Trophoblast cell (in vitro differentiated cells and primary cell): ENCODE measurements at regions not wholly inside any gene's neighbourhood (a gene's known extent, or its start where the extent isn't known, plus 50 kb on each side); places are given as distances from the start of the nearest gene placed in this dataset.
A peak's percentile ranks its signal among the peaks of the same experiment; 100 is the strongest.

Source experiments
- DNase-seq, 2 donors: peaks; one replicate each; pipeline ENCODE4 v3.0.0-alpha.2; 2016
- H2AFZ ChIP-seq: 2 replicates; pipeline ENCODE4 v1.6.1; 2013; ENCODE audit warnings: low read length, moderate library complexity, mild to moderate bottlenecking; ENCODE audit not compliant: insufficient read depth, poor library complexity
- H2AK5ac ChIP-seq: 2 replicates; pipeline ENCODE4 v1.6.1; 2013; ENCODE audit warnings: mild to moderate bottlenecking, low read length
- H2BK120ac ChIP-seq: 2 replicates; pipeline ENCODE4 v1.6.1; 2013; ENCODE audit warnings: low read length, mild to moderate bottlenecking, moderate library complexity; ENCODE audit not compliant: insufficient read depth, poor library complexity
- H2BK12ac ChIP-seq: 2 replicates; pipeline ENCODE4 v1.6.1; 2013; ENCODE audit warnings: mild to moderate bottlenecking, low read length, moderate library complexity
- H2BK5ac ChIP-seq: 2 replicates; pipeline ENCODE4 v1.6.1; 2013; ENCODE audit warnings: low read length, low read depth, moderate library complexity, mild to moderate bottlenecking; ENCODE audit not compliant: poor library complexity
- H3K14ac ChIP-seq: 2 replicates; pipeline ENCODE4 v1.6.1; 2013; ENCODE audit warnings: mild to moderate bottlenecking, low read length
- H3K18ac ChIP-seq: 2 replicates; pipeline ENCODE4 v1.6.1; 2013; ENCODE audit warnings: mild to moderate bottlenecking, low read length
- H3K23ac ChIP-seq: 2 replicates; pipeline ENCODE4 v1.6.1; 2013; ENCODE audit warnings: low read length
- H3K27ac ChIP-seq: 2 replicates; pipeline ENCODE4 v1.5.1; 2013; ENCODE audit warnings: low read depth, mild to moderate bottlenecking, inconsistent platforms, low read length, moderate library complexity
- H3K27me3 ChIP-seq: 2 replicates; pipeline ENCODE4 v1.6.1; 2013; ENCODE audit warnings: inconsistent platforms, mild to moderate bottlenecking, low read length, moderate library complexity; ENCODE audit not compliant: insufficient read depth
- H3K36me3 ChIP-seq, 2 experiments: 1 replicate in 1 of 2; 2 replicates in 1 of 2; pipeline ENCODE4 v1.6.1; 2013; ENCODE audit warnings: low read length in 2 of 2, mild to moderate bottlenecking in 2 of 2, moderate library complexity in 1 of 2; ENCODE audit not compliant: insufficient read depth in 2 of 2, control insufficient read depth in 1 of 2
- H3K4ac ChIP-seq: 2 replicates; pipeline ENCODE4 v1.6.1; 2013; ENCODE audit warnings: low read depth, mild to moderate bottlenecking, low read length, moderate library complexity
- H3K4me1 ChIP-seq, 2 experiments: 1 replicate in 1 of 2; 2 replicates in 1 of 2; pipeline ENCODE4 v1.6.1; 2013; ENCODE audit warnings: low read length in 2 of 2, mild to moderate bottlenecking in 2 of 2, moderate library complexity in 1 of 2; ENCODE audit not compliant: insufficient read depth in 2 of 2, control insufficient read depth in 1 of 2
- H3K4me2 ChIP-seq: 2 replicates; pipeline ENCODE4 v1.6.1; 2013; ENCODE audit warnings: inconsistent platforms, mild to moderate bottlenecking, low read length, moderate library complexity
- H3K4me3 ChIP-seq: 2 replicates; pipeline ENCODE4 v1.5.1; 2013; ENCODE audit warnings: mild to moderate bottlenecking, low read depth, low read length, inconsistent platforms
- H3K79me1 ChIP-seq: one replicate; pipeline ENCODE4 v1.6.1; 2013; ENCODE audit warnings: low read length
- H3K79me2 ChIP-seq: 2 replicates; pipeline ENCODE4 v1.6.1; 2013; ENCODE audit warnings: low read length, mild to moderate bottlenecking; ENCODE audit not compliant: control insufficient read depth, insufficient read depth, poor library complexity
- H3K9ac ChIP-seq: 2 replicates; pipeline ENCODE4 v1.6.1; 2013; ENCODE audit warnings: mild to moderate bottlenecking, low read length
- H3K9me3 ChIP-seq: 2 replicates; pipeline ENCODE4 v1.6.1; 2013; ENCODE audit warnings: low read depth, mild to moderate bottlenecking, control low read depth, inconsistent platforms, low read length; ENCODE audit not compliant: insufficient read depth
- H4K12ac ChIP-seq: 2 replicates; pipeline ENCODE4 v1.6.1; 2013; ENCODE audit warnings: low read depth, mild to moderate bottlenecking, low read length, moderate library complexity
- H4K8ac ChIP-seq: 2 replicates; pipeline ENCODE4 v1.6.1; 2013; ENCODE audit warnings: low read depth, mild to moderate bottlenecking, low read length, moderate library complexity
- H4K91ac ChIP-seq: one replicate; pipeline ENCODE4 v1.6.1; 2013; ENCODE audit warnings: low read depth, mild to moderate bottlenecking, low read length, moderate library complexity
- WGBS: extraction: QIAGEN DNeasy Blood & Tissue Kit; methylation state at CpG from one replicate; pipeline ENCODE4 v1.1.7; 2013; ENCODE audit warnings: missing lambda C conversion rate; ENCODE audit not compliant: insufficient read length, insufficient coverage; ENCODE audit errors: extremely low coverage; 5-methylcytosine and 5-hydroxymethylcytosine counted together

GRCh38 chr18:27428716-27429475 is 243.8 kb upstream of the CHST9 start:
- no peak overlapping the region for H2AK5ac ChIP-seq
- no peak overlapping the region for H4K12ac ChIP-seq
- no peaks in the 10 kb centered on the region for H3K4me1 ChIP-seq
- no peak overlapping the region for H3K27ac ChIP-seq
- H2BK5ac ChIP-seq, result no peak overlapping the region
- no peak overlapping the region for H2BK120ac ChIP-seq
- H3K4me3 ChIP-seq, result no peak overlapping the region
- H3K79me2 ChIP-seq, result no peaks in the 10 kb centered on the region
- no peaks in the 10 kb centered on the region for H3K79me1 ChIP-seq
- no peak overlapping the region for H3K18ac ChIP-seq
- no peaks in the 10 kb centered on the region for H3K9me3 ChIP-seq
- no peak for DNase-seq
- no peak overlapping the region for H3K14ac ChIP-seq
- H3K4me2 ChIP-seq, result no peak overlapping the region
- H3K23ac ChIP-seq, result no peak overlapping the region
- no peak overlapping the region for H4K8ac ChIP-seq
- H2AFZ ChIP-seq, result no peak overlapping the region
- H3K4ac ChIP-seq, result no peak overlapping the region
- no CpG with 5 or more reads among the region's 2 CpGs for WGBS
- no peak overlapping the region for H2BK12ac ChIP-seq
- no peak overlapping the region for H4K91ac ChIP-seq
- H3K9ac ChIP-seq, result no peak overlapping the region
- H3K36me3 ChIP-seq, result no peaks in the 10 kb centered on the region
- H3K27me3 ChIP-seq, result no peaks in the 10 kb centered on the region

DNA sequence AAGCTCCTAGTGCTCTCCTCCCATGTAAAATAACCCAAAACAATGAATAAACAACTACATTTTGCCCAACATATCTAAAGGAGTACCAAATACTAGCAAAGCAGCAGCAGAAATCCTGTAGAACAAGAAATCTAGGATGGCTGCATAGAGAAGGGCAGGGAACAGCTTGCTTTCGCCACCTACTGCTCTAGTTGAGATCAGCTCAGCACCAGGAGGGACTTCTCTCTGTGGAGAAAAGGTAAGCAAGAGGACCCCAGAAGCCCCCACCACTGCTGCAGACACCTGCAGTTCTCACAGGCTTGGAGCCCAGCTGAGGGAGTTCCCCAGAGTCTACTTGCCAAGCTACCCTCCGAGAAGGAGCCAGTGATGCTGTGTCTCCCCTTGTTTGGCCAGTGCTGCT is 243.0 kb upstream of the CHST9 start:
- peak in 1 of 2 donors; percentile 17 for DNase-seq
- Histone ChIP-seq H2AK5ac (no peak overlapping the region), H3K27ac (no peak overlapping the region), H3K9ac (no peak overlapping the region), H3K79me1 (no peaks in the 10 kb centered on the region), H3K4me1 (no peaks in the 10 kb centered on the region), H3K18ac (no peak overlapping the region), H3K4me3 (no peak overlapping the region), H3K9me3 (no peaks in the 10 kb centered on the region), H2BK12ac (no peak overlapping the region), H4K91ac (no peak overlapping the region), H4K8ac (no peak overlapping the region), H3K4ac (no peak overlapping the region), H3K4me2 (no peak overlapping the region), H3K79me2 (no peaks in the 10 kb centered on the region), H2AFZ (no peak overlapping the region), H3K27me3 (no peaks in the 10 kb centered on the region), H3K14ac (no peak overlapping the region), H4K12ac (no peak overlapping the region), H2BK5ac (no peak overlapping the region), H3K23ac (no peak overlapping the region), H3K36me3 (no peaks in the 10 kb centered on the region), H2BK120ac (no peak overlapping the region)
- no CpG with 5 or more reads among the region's 2 CpGs for WGBS

DNA sequence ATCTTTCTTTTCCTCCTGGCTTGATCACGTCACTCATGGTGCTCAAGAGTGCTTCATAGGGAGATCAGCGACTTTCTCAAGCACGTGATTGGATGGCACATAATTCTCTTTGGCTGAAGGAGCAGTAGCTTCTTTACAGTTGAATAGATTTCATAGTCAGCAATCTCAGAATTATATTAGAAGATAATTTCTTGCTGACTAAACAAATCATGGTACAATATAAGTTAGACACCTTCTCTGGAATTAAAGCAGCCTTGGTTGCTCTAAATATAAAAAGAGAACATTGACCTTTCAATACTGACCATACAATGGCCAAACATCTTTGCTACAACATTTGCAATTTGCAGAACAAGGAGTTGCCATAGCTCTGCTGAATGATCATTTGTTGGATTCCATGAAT is 238.5 kb upstream of the CHST9 start:
- H3K4me3 ChIP-seq, result no peak overlapping the region
- H2BK120ac ChIP-seq, result no peak overlapping the region
- WGBS, result no CpG with 5 or more reads among the region's 3 CpGs
- H2BK12ac ChIP-seq, result no peak overlapping the region
- no peaks in the 10 kb centered on the region for H3K36me3 ChIP-seq
- no peak overlapping the region for H2BK5ac ChIP-seq
- no peak overlapping the region for H4K91ac ChIP-seq
- H3K79me2 ChIP-seq, result no peaks in the 10 kb centered on the region
- no peak overlapping the region for H4K8ac ChIP-seq
- no peak overlapping the region for H3K4ac ChIP-seq
- no peak overlapping the region for H3K18ac ChIP-seq
- no peak overlapping the region for H2AK5ac ChIP-seq
- no peak overlapping the region for H3K4me2 ChIP-seq
- no peak overlapping the region for H3K27ac ChIP-seq
- H3K4me1 ChIP-seq, result no peaks in the 10 kb centered on the region
- no peak overlapping the region for H3K23ac ChIP-seq
- no peaks in the 10 kb centered on the region for H3K79me1 ChIP-seq
- no peak overlapping the region for H4K12ac ChIP-seq
- H3K9me3 ChIP-seq, result no peaks in the 10 kb centered on the region
- no peak overlapping the region for H3K14ac ChIP-seq
- DNase-seq, result no peak
- H3K9ac ChIP-seq, result no peak overlapping the region
- no peaks in the 10 kb centered on the region for H3K27me3 ChIP-seq
- H2AFZ ChIP-seq, result no peak overlapping the region

DNA sequence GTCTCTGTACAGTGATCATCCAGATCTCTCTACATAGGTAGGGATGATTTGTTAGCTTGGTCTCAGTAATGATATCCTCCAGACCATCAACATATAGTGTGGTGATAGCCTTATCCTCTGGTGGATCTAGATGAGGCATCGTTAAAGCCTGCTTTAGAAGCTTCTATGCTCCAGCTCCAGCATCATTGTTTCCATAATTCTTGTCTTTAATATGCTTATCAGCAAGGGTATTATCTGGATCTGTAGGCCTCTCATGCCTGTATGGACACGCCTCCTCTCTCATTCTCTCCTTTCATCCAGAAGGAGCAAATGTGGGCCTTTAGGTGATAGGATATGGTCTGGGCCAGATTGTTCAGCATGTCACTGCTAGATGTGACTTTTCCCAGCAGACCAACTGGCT is 234.5 kb upstream of the CHST9 start:
- Histone ChIP-seq H3K23ac (no peak overlapping the region), H4K12ac (no peak overlapping the region), H2BK12ac (no peak overlapping the region), H3K4me1 (no peaks in the 10 kb centered on the region), H2AK5ac (no peak overlapping the region), H3K4me3 (no peak overlapping the region), H3K4me2 (no peak overlapping the region), H3K14ac (no peak overlapping the region), H3K79me2 (no peaks in the 10 kb centered on the region), H3K27ac (no peak overlapping the region), H3K27me3 (no peaks in the 10 kb centered on the region), H3K36me3 (no peaks in the 10 kb centered on the region), H3K9ac (no peak overlapping the region), H2AFZ (no peak overlapping the region), H3K9me3 (no peaks in the 10 kb centered on the region), H3K79me1 (no peaks in the 10 kb centered on the region), H2BK5ac (no peak overlapping the region), H4K8ac (no peak overlapping the region), H2BK120ac (no peak overlapping the region), H3K18ac (no peak overlapping the region), H3K4ac (no peak overlapping the region), H4K91ac (no peak overlapping the region)
- peak; percentile 11 to 74 for DNase-seq
- no CpG with 5 or more reads among the region's 2 CpGs for WGBS
